ENCODE measurements at regions not wholly inside any gene's neighbourhood (a gene's known extent, or its start where the extent isn't known, plus 50 kb on each side); places are given as distances from the start of the nearest gene placed in this dataset.

GRCh38 chr11:131154351-131154750 lies 216.1 kb upstream of the NTM start:
- CTCF ChIA-PET: no interaction called here
- H4K20me1 ChIP-seq (ENCODE audit: insufficient read depth): no peaks in the 10 kb centered on the region
- TF ChIP-seq REST (IDR thresholded peaks at IDR 0.05; ENCODE audit: low read depth): no peak
- TF ChIP-seq POLR2A (IDR thresholded peaks at IDR 0.05; ENCODE audit: borderline replicate concordance, extremely low read depth, insufficient read depth, insufficient read length): no peak
- no peak for TF ChIP-seq ZNF274 (IDR thresholded peaks at IDR 0.05; ENCODE audit: low read depth, low read length)
- TF ChIP-seq, protein P1, sequence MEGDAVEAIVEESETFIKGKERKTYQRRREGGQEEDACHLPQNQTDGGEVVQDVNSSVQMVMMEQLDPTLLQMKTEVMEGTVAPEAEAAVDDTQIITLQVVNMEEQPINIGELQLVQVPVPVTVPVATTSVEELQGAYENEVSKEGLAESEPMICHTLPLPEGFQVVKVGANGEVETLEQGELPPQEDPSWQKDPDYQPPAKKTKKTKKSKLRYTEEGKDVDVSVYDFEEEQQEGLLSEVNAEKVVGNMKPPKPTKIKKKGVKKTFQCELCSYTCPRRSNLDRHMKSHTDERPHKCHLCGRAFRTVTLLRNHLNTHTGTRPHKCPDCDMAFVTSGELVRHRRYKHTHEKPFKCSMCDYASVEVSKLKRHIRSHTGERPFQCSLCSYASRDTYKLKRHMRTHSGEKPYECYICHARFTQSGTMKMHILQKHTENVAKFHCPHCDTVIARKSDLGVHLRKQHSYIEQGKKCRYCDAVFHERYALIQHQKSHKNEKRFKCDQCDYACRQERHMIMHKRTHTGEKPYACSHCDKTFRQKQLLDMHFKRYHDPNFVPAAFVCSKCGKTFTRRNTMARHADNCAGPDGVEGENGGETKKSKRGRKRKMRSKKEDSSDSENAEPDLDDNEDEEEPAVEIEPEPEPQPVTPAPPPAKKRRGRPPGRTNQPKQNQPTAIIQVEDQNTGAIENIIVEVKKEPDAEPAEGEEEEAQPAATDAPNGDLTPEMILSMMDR (IDR thresholded peaks at IDR 0.05 in 2 of 3, conservative IDR thresholded peaks at IDR 0.05 in 1 of 3; ENCODE audit: borderline replicate concordance in 1 of 3, insufficient read depth in 1 of 3, low read depth in 2 of 3, low read length in 2 of 3): no peak
- no peak for TF ChIP-seq EZH2phosphoT487 (IDR thresholded peaks at IDR 0.05; ENCODE audit: borderline replicate concordance)
- TF ChIP-seq ZFX (IDR thresholded peaks at IDR 0.05): no peak
- no peak for TF ChIP-seq CBX3 (IDR thresholded peaks at IDR 0.05; ENCODE audit: low read depth)
- no peak for TF ChIP-seq ZBTB33 (IDR thresholded peaks at IDR 0.05; ENCODE audit: extremely low read depth, insufficient replicate concordance, low read length)
- no peak for TF ChIP-seq TCF7L2 (IDR thresholded peaks at IDR 0.05; ENCODE audit: borderline replicate concordance, extremely low read depth, insufficient read depth, insufficient read length)
- no peak for TF ChIP-seq POLR2AphosphoS5 (IDR thresholded peaks at IDR 0.05; ENCODE audit: low read depth, low read length)
- TF ChIP-seq YY1 (IDR thresholded peaks at IDR 0.05; ENCODE audit: extremely low read depth, insufficient replicate concordance, low read depth, low read length): no peak
- no peak for TF ChIP-seq SIN3A (IDR thresholded peaks at IDR 0.05; ENCODE audit: low read depth)
- no peak for TF ChIP-seq ELF1 (IDR thresholded peaks at IDR 0.05; ENCODE audit: borderline replicate concordance, low read depth)
- TF ChIP-seq, protein P2, sequence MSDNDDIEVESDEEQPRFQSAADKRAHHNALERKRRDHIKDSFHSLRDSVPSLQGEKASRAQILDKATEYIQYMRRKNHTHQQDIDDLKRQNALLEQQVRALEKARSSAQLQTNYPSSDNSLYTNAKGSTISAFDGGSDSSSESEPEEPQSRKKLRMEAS (IDR thresholded peaks at IDR 0.05): no peak
- TF ChIP-seq ATF3 (IDR thresholded peaks at IDR 0.05): no peak
- TF ChIP-seq JUND (IDR thresholded peaks at IDR 0.05): no peak
- BruUV-seq (replicated peaks): no TSS peak
- POLR2A ChIA-PET: no interaction called here
- no peak overlapping the region for H3K27ac ChIP-seq (ENCODE audit: low read depth, low read length)
- H3K4me2 ChIP-seq (ENCODE audit: low read length): no peak overlapping the region
- peaks cover 0 to 4% of the 10 kb centered on the region in 2 experiments; a peak in 2 of 4 replicates for H3K9me3 ChIP-seq (ENCODE audit: control insufficient read depth in 1 of 2, insufficient read depth in 1 of 2, low read depth in 1 of 2, low read length in 2 of 2)
- no peak overlapping the region for H3K4me3 ChIP-seq (replicated peaks in 1 of 2; ENCODE audit: low read depth in 1 of 2, low read length in 2 of 2)
- no peaks in the 10 kb centered on the region for H3K36me3 ChIP-seq (ENCODE audit: control insufficient read depth in 1 of 2, insufficient read depth in 2 of 2, low read length in 2 of 2)
- no peaks in the 10 kb centered on the region for H3K4me1 ChIP-seq (ENCODE audit: control insufficient read depth in 1 of 2, insufficient read depth in 2 of 2, low read length in 2 of 2)
- RAD21 ChIA-PET (ENCODE audit: low non-redundant PET in 1 of 2, low total read pairs in 2 of 2, uncharacterized antibody in 2 of 2, unreplicated experiment in 2 of 2): no interaction called here
- no peaks in the 10 kb centered on the region for H3K27me3 ChIP-seq (ENCODE audit: insufficient read depth, low read length)
- ATAC-seq (no peak), DNase-seq (ENCODE audit: low read depth, low spot score) (no peak)
- intact Hi-C loops (cut with micrococcal nuclease): no loop called here
- H2AFZ ChIP-seq (ENCODE audit: low read depth, low read length, poor library complexity, severe bottlenecking): no peak overlapping the region
- H3K9ac ChIP-seq (ENCODE audit: low read length): no peak overlapping the region
- no peaks in the 10 kb centered on the region for H3K9me2 ChIP-seq (ENCODE audit: insufficient read depth)
- H3K79me2 ChIP-seq (ENCODE audit: insufficient read depth, low read length): no peaks in the 10 kb centered on the region
